HG03066 (cell line): ENCODE measurements at regions not wholly inside any gene's neighbourhood (a gene's known extent, or its start where the extent isn't known, plus 50 kb on each side); places are given as distances from the start of the nearest gene placed in this dataset.
"Not testable (repeated sequence)": the region's sequence is repeated elsewhere in the genome, so short reads cannot be mapped to it uniquely, and the experiment has no call there.

Experiments
- ATAC-seq: cut with Tn5 transposase; IDR thresholded peaks from one replicate; pipeline ENCODE4 v1.9.1; 2021; ENCODE audit warnings: low read depth; ENCODE audit not compliant: unreplicated experiment

DNA sequence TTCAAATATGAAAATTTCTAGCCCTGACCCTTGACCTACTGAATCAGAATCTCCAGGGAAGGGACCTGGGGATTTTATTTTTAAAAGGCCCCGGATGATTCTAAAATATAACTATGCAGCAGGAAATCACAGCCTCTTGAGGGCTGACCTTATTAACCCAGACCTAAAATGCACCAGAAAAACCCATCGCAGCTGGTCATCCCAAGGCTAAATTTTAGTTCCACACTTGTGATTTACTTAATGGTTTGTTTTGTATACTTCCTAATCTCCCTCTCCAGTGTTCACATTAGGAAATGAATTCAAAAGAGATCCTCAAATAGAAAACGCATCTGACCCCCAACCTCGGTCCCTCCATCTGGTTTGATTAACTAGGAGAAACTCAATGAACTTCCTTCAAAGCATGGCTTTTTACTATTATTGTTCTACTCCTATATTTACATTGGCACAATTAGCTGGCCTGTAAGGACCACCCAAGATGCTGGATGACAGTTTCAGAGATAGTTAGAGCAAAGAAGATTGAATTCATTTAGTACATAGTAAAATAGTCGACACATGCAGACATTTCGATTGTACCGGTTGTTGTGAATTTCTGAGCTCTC lies 147.8 kb upstream of the MED14 start:
- ATAC-seq, result no peak

DNA sequence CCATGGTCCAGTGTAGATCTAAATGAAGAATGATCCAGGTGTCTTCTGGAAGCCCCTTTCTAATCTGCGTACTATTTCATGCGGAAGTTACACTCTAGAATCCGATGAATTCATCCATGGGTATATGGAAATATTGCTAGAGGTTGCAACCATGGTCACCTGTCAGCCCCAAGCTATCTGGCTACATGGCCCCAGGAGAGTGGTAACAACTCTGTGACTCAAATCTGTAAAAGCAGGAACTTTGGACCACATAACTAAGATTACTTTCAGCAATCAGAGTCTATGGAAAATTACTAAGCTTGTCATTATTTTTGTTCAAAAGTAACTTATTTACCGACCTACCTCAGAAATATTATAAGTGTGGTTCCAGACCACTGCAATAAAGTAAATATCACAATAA lies 150.6 kb upstream of the MED14 start:
- no peak for ATAC-seq

DNA sequence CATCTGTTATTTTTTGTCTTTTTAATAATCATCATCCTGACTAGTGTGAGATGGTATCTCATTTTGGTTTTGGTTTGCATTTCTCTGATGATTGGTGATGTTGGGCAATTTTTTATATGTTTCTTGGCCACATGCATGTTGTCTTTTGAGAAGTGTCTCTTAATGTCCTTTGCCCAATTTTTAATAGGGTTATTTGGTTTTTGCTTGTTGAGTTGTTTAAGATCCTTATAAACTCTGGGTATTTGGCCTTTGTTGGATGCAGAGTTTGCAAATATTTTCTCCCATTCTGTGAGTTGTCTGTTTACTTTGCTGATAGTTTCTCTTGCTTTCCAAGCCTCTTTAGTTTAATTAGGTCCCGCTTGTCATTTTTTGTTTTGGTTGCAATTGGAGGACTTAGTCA lies 152.1 kb upstream of the MED14 start:
- no peak for ATAC-seq

DNA sequence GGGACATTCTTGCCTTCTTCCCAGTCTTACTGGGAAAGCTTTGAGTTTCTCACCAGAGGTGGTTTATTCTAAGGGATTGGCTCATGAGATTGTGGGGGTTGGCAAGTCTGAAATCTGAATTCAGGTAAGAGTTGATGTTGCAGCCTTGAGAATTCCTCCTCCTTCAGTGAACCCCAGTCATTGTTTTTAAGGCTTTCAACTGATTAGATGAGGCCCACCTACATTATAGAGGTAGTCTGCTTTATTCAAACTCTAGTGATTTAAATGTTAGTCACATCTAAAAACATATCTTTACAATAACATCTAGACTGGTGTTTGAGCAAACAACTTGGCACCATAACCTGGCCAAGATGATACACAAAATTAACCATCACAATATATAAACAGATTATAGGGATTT lies 156.5 kb upstream of the MED14 start:
- ATAC-seq, result no peak

DNA sequence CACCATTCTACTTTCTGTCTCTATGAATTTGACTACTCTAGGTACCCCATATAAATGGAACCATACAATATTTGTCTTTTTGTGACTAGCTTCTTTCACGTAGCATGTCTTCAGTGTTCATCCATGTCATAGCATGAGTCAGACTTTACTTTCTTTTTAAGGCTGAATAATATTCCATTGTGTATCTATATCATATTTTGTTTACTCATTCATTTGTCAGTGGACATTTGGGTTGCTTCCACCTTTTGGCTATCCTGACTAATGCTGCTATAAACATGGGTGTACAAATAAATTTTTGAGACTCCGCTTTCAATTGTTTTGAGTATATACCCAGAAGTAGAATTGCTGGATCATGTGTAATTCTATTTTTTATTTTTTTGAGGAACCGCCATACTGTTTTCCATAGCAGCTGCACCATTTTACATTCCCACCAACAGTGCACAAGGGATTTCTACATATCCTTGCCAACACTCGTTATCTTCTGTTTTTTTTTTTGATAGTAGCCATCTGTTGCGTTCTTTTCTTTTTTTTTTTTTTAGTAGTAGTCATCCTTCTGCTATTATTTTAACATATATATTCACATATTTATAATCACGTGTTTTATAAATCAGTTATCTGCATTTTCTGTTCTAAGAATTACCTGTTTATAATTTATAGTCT lies 158.0 kb upstream of the MED14 start:
- ATAC-seq, result no peak

DNA sequence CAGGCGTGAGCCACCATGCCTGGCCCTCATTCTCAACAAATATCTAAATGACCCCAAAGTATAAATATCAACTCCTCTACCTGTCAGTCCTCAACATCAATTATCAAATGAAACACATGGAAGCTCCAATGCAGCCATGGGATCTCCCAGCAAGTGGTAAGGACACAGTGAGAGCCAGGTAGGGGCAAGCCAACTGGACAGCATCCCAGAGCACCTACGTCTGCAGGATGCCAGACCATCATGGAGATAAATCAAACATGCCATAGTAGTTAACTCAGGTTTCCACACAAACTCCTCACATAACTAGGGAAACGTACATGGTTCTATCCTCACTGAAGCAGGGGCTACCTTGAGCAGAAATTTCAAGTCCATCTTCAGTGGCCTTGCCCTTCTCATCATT lies 159.9 kb upstream of the MED14 start:
- no peak for ATAC-seq

DNA sequence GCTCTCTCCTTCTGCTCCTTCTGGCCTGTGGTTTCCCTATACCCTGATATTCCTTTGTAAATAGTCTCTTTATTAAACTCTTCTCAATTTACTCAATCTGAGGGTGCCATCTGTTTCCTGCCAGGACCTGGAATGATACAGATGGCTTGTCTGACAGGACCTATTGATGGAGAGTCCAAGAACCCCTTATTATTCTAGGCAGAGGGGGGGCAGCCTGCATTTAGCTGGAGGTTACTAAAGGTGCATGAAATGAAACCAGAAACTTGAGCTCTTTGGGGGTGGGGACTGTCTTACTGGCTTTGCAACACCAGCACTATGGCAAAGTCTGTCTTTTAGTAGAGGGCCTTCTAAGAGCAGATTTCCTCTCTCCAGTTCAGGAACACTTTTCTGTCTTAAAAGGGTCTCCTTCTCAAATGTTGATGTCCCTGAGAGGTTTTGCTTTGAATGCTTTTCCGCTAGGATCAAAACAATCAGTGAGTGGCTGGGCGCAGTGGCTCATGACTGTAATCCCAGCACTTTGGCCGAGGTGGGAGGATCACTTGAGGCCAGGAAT lies 162.5 kb upstream of the MED14 start:
- ATAC-seq, result no peak

DNA sequence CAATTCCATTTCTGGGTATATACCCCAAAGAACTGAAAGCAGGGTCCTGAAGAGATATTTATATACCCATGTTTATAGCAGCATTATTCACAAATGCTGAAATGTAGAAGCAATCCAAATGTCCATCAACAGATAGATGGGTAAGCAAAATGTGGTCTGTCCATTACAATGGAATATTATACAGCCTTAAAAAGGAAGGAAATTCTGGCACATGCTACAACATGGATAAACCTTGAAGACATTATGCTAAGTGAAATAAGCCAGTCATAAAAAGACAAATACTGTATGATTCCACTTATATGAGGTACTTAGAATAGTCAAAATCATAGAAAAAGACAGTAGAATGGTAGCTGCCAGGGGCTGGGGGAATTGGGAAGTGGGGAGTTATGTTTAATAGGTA lies 169.4 kb upstream of the MED14 start:
- not testable (repeated sequence) for ATAC-seq

DNA sequence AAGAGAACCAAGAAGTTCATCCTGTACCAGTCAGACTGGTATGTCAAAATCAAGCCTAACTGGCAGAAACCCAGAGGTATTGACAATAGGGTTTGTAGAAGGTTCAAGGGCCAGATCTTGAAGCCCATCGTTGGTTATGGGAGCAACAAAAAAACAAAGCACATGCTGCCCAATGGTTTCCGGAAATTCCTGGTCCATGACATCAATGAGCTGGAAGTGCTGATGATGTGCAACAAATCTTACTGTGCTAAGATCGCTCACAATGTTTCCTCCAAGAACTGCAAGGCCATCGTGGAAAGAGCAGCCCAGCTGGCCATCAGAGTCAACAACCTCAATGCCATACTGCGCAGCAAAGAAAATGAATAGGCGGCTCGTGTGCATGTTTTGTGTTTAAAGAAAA lies 172.7 kb upstream of the MED14 start:
- ATAC-seq, result no peak

DNA sequence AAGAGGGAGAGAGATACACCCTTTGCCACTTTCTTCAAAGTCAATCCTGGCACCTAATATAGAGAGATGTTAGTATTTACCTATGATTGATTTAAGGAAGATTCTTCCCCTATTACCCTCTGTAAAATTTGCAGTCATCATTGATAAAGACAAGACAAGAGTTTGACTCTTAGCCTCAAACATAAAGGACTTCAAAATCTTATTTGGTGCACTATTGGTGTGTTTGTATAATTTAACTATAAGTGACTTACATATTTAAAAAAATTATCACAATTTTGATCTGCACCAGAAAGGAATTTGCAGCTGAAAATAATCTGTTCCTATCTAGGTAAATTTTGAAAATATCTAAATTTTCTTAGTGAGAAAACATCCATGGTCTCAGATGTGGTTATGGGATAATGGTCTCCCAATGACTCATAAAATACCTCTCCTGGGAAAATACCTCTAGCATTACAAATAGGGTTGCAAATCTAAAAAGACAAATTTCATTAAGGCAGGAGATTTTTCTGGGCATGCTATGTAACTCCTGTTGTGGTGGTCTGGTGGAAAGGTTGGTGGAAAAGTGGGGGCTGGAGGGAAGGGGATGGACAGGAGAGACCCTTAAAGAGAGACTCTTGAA lies 173.6 kb upstream of the MED14 start:
- no peak for ATAC-seq

DNA sequence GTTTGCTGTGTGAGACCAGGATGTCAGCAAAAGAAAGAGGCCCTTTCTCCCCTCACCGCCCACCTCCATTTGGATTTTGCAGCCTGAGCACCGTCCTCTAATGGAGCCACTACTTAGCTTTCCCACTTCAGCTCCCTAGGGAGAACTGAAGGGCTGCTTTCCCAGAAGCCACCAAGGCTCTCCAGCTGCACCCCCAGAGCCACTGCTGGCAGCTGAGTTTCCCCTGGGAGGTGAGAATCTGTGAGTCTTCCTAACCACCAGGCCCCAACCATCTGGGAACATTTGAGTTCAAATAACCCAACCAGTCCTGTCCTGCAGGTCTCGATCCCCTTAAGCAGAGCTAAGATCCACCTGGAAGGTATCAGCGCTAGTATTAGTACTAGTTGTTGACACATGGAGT lies 173.1 kb upstream of the USP9X start:
- ATAC-seq, result no peak

DNA sequence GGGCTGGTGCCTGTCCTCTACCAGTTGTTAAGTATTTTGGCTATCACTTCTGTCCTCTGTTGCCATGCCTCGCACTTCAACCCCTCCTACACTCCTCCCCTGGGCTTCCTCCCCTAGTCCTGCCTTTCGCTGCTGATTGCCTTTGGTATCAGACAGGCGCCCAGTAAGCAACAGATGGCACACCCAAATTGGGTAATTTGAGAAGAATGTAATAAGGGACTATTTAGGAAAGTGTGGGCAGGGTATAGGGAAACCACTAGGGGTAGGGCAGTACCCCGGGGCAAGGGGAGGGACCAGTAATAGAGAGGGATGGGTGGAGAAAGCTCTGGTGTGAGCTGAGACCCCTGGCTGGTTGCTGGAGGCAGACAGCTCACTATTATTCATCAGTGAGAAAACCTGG lies 172.7 kb upstream of the USP9X start:
- no peak for ATAC-seq

DNA sequence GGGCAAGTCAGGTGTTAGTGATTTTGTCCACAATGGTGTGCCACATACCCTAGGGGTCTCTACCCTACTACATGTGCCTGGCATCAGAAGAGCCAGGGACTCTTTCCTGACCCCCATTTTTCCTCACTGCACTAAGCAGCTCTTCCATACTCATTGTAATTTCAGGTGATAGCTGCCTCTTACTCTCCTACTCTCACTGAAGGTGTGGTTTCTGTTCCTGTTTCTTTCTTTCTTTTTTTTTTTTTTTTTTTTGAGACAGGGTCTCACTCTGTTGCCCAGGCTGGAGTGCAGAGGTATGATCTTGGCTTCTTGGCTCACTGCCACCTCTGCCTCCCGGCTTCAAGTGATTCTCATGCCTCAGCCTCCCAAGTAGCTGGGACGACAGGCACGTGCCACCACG lies 164.9 kb upstream of the USP9X start:
- ATAC-seq, result no peak

DNA sequence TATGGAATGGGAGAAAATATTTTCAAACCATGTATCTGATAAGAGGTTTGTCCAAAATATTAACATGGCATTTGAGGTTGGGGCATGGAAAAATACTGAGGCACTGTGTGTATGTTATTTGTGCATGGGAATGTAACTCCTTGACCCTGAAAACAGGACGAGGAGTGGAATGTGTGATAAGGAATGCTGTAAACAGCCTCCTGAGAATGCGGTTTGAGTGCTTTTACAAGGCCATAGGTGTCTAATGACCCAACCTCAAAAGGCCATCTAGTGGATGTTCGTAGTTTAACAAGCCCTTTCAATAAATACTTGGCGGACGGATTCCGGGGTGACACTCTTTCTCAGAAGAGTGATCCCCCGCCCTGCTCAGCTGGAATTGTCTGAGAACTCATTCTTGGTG lies 162.9 kb upstream of the USP9X start:
- ATAC-seq, result no peak

DNA sequence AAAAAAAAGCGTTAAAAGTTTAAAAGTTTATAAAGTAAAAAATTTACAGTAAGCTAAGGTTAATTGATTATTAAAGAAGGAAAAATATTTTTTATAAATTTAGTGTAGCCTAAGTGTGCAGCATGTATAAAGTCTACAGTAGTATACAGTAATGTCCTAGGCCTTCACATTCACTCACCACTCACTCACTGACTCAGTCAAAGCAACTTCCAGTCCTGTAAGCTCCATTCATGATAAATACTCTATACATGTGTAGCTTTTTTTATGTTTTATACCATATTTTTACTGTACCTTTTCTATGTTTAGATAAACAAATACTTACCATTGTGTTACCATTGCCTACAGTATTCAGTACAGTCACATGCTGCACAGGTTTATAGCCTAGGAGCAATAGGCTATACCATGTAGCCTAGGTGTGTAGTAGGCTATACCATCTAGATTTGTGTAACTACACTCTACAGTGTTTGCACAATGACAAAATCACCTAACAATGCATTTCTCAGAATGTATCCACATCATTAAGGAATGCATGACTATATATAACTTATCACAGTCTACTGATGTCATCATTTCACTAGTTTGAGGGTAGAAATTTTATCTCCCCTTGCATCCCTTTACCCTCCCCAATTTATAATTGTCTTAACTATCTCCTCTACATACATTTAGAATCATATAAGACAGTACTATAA lies 158.4 kb upstream of the USP9X start:
- not testable (repeated sequence) for ATAC-seq

DNA sequence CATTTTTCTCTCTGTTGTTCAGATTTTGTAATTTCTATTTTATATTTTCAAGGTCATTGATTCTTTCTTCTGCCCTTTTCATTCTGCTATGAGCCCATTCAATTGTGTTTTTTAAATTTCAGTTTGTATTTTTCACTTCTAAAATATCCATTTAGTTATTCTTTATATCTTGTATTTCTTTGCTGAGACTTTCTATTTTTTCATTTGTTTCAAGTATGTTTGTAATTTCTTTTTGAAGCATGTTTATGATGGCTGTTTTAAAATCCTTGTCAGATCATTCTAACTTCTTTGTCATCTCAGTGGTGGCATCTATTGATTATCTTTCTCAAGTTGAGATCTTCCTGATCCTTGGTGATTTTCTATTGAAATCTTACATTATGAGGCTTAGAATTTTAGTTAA lies 157.2 kb upstream of the USP9X start:
- no peak for ATAC-seq

DNA sequence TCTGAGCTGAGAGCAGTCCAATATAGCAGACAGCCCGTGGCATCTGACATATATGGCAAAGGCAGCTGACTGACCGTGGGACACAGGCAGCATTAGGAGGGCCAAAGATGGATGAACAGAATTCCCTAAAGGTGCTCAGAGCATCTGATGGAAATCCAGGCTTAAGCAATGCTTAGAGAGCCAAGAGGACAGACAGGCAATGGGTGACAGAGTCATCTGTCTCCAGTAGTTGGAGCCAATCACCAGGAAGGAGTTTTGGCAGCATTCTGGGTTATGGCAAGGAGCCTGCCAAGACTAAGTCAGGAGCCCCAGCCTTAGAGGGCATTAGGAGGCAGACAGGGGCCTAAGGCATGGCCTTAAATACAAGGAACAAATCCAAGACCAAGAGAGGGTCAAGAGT lies 153.3 kb upstream of the USP9X start:
- ATAC-seq, result no peak

DNA sequence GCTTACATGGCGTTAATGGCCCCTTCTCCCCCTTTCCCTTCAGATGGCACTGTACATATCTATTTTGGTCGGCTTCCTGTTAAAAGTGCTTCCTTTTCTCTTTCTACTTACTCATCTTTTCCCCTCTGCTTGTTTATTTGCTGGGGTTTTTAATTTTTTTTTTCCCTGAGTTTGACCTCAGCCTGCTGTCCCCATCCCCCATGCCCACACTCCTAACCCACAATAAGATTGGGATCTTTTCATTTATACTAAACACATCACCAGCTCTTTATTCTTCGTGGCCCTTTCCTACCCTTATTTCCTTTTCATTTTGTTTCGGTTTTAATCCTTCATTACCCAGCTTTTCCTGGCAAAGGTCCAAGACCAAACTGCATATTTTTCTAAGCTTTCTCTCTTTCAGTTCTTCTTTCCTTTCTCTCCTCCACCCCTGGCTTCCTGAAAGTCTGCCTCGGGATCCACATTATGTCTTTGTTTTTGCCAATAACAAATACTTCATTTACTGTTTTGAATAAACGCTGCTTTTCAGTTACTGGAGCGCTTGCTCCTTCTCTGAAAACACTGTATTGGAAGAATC lies 152.0 kb upstream of the USP9X start:
- no peak for ATAC-seq

DNA sequence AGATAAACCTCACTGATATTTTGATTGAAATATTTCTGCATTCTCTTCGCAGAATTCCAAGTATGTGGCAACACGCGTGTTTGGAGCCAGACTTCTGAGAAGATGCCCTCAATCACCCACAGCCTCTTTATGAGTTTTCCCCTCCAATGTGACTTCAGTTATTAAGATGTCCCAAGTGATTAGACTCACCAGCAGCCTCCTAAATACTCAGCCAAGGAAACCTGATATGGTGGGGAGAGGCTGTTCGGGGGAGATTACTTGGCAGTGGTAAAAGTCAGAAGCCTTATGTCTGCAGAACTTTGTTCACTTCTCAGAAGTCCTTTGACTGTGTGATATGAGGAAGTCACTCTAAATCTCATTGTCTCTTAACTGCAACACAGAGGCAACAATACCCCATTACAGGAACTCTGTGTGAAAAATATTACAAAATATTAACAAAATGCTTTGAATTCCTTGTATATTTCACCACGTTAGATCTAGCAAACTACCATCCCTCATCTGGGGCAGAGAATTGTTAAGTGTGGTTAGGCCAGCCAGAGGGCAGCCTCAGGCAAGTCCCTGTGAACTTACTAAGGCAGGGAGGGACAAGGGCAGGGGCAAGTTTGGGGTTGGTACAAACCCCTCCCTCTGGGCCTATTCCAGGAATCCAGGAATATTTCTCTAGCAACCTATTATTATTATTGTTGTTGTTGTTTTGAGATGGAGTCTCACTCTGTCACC lies 151.4 kb upstream of the USP9X start:
- ATAC-seq, result no peak

DNA sequence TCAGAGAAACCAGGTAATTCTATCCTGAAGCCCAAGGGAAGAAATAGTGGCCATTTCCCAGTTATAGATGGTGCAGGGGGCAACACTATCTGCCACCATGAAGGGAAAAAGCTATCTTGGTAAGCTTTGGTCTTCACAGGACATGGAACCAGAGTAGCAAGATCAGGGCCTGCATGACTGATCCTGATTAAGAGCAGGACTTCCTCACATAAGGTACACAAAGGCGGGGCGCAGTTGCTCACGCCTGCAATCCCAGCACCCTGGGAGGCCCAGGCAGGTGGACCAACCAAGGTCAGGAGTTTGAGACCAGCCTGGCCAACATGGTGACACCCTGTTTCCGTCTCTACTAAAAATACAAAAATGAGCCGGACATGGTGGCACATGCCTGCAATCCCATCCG lies 148.4 kb upstream of the USP9X start:
- no peak for ATAC-seq

DNA sequence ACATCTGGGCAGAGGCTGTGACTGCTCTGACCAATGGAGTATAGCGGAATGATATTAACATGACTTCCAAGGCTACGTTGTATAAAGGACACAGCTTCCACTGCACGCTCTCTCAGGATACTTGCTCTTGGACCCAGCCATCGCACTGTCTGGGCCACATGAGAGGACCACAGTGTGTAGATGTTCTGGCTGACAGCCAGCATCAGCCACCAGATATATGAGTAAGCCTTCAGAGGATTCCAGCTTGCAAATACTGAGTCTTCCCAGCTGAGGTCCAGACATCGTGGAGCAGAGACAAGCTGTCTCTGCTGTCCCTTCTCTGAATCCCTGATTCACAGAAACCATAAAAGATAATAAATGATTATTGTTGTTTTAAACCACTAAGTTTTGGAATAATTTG lies 146.8 kb upstream of the USP9X start:
- ATAC-seq, result no peak
